AG10803 (cell line): ENCODE measurements at regions not wholly inside any gene's neighbourhood (a gene's known extent, or its start where the extent isn't known, plus 50 kb on each side); places are given as distances from the start of the nearest gene placed in this dataset.

ENCODE experiments used
- DNase-seq: peaks from one replicate; pipeline ENCODE4 v3.0.0; 2010; ENCODE audit warnings: low read depth
- H3K4me3 ChIP-seq: 2 replicates; pipeline ENCODE4 v1.5.1; 2011; ENCODE audit warnings: mild to moderate bottlenecking, low read length, control low read depth
- CTCF ChIP-seq: conservative IDR thresholded peaks from 2 replicates; pipeline ENCODE4 v1.5.1; 2011; ENCODE audit warnings: mild to moderate bottlenecking, low read length, control low read depth, inconsistent platforms

GRCh38 chr18:10377956-10378355 lies 76.5 kb upstream of the APCDD1 start:
- H3K4me3 ChIP-seq = no peak overlapping the region
- no peak for TF ChIP-seq CTCF
- peak; percentile 82 for DNase-seq

DNA sequence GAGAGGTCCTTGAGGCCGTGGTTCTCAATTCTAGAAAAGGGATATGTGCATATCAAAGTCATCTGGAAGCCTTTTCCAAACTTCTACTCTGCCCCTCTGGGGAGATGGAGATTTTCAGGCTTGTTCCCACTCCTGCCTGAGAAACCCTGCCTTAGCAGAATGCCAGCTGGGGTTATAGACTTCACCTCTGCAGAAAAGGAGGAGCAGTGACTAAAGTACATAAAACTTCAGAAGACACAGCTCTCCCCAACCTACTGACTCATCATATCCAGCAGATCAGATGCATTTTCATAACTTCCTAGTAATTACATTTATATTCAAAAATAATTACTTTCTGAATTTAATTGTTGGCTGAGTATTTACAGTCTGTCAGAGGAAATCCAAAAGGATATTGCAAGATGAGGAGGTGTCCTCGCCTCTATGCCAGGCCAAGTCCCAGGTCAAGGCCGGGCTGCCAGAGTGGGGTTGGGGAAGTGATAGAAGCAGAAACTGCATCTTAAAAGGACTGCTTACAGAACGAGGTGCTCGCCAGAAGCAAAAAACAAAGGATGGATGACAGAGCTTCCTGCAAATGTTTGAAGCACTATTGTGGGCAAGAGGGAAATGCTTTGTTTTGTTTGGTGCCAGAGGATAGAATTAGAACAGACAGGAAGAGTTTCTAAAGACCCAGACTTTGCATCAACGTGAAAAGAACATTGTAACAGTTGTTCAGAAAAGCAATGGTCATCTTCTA lies 75.6 kb upstream of the APCDD1 start:
- H3K4me3 ChIP-seq = no peak overlapping the region
- TF ChIP-seq CTCF = no peak
- DNase-seq = peak; percentile 70

- no peak for TF ChIP-seq CTCF
- DNase-seq = peak; percentile 77
Observed at GRCh38 chr18:10379522-10379921, 74.9 kb upstream of the APCDD1 start.

DNA sequence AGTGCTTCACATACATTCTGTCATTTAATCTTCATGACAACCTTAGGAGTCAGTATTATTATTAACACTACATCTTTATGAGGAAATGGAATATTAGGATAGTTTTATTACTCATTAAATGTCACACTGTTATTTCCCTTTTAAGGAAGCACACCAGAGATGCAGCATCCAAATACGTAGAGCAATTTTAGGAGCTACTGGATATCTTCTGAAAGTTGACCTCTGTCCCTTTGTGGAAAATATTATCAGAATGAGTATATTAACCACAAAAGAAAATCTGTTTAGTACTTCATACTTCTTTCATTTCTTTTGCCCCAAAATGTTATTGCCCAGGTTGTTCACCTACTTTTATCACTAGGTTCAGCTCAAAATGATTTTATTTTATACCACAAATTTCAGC lies 72.9 kb upstream of the APCDD1 start:
- no peak for TF ChIP-seq CTCF
- no peak overlapping the region for H3K4me3 ChIP-seq
- no peak for DNase-seq

More at GRCh38 chr18:10379522-10379921, 74.9 kb upstream of the APCDD1 start:
- H3K4me3 ChIP-seq = no peak overlapping the region

- no peak for TF ChIP-seq CTCF
- no peak overlapping the region for H3K4me3 ChIP-seq
- DNase-seq = no peak
Observed at GRCh38 chr18:10381951-10382350, 72.5 kb upstream of the APCDD1 start.

DNA sequence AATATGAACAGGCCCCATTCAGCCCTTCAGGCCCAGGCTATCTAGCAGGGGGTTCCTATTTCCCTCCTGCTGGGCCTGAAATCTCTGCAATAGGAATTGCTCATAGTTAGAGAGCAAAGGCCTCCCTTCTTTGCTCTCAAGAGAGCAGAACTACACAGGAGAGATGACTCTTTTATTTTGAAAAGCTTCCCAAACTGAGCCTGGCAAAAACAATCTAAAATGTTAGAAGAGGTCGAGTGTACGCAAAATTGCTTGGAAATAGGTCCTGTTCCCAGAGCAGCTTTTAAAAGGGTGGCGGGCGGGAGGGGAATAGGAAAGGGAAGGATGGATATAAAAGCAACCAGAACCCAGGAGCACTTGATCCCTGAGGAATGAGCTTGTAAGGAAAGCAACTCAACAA lies 68.4 kb upstream of the APCDD1 start:
- no peak for DNase-seq
- no peak overlapping the region for H3K4me3 ChIP-seq

More for the DNA sequence above, 68.4 kb upstream of the APCDD1 start:
- no peak for TF ChIP-seq CTCF
